GM23248 (cell line): ENCODE measurements at regions not wholly inside any gene's neighbourhood (a gene's known extent, or its start where the extent isn't known, plus 50 kb on each side); places are given as distances from the start of the nearest gene placed in this dataset.

Experiments
- DNase-seq: peaks from one replicate; pipeline ENCODE4 v3.0.0-alpha.2; 2015
- H2AFZ ChIP-seq: fragments of 200-600 bp; sonication (generic); 2 replicates; pipeline ENCODE4 v1.6.1; 2016; ENCODE audit warnings: antibody characterized with exemption
- H3F3A ChIP-seq: fragments of 200-600 bp; sonication (generic); 2 replicates; pipeline ENCODE4 v1.6.1; 2016; ENCODE audit warnings: mild to moderate bottlenecking, antibody characterized with exemption, mixed run types; ENCODE audit not compliant: insufficient read depth
- H3K27ac ChIP-seq: fragments of 200-600 bp; sonication (generic); 2 replicates; pipeline ENCODE4 v1.5.1; 2016; ENCODE audit warnings: mild to moderate bottlenecking
- H3K27me3 ChIP-seq: fragments of 200-600 bp; sonication (generic); replicated peaks from 2 replicates; pipeline ENCODE4 v1.6.1; 2016; ENCODE audit warnings: mild to moderate bottlenecking; ENCODE audit not compliant: insufficient read depth
- H3K36me3 ChIP-seq: fragments of 200-600 bp; sonication (generic); 2 replicates; pipeline ENCODE4 v1.6.1; 2016; ENCODE audit warnings: low read depth, mild to moderate bottlenecking
- H3K4me1 ChIP-seq: fragments of 200-600 bp; sonication (generic); 2 replicates; pipeline ENCODE4 v1.6.1; 2016; ENCODE audit warnings: mild to moderate bottlenecking; ENCODE audit not compliant: insufficient read depth
- H3K4me2 ChIP-seq: fragments of 200-600 bp; sonication (generic); one replicate; pipeline ENCODE4 v1.6.1; 2016; ENCODE audit warnings: mild to moderate bottlenecking; ENCODE audit not compliant: unreplicated experiment
- H3K4me3 ChIP-seq: fragments of 200-600 bp; sonication (generic); 2 replicates; pipeline ENCODE4 v1.5.1; 2016; ENCODE audit warnings: mild to moderate bottlenecking
- H3K79me2 ChIP-seq: fragments of 200-600 bp; sonication (generic); 2 replicates; pipeline ENCODE4 v1.6.1; 2016; ENCODE audit warnings: mild to moderate bottlenecking; ENCODE audit not compliant: insufficient read depth
- H3K9ac ChIP-seq: fragments of 200-600 bp; sonication (generic); 2 replicates; pipeline ENCODE4 v1.6.1; 2016; ENCODE audit warnings: mild to moderate bottlenecking
- H3K9me2 ChIP-seq: fragments of 200-600 bp; sonication (generic); 2 replicates; pipeline ENCODE4 v1.6.1; 2016; ENCODE audit warnings: mixed run types, mild to moderate bottlenecking, moderate library complexity; ENCODE audit not compliant: insufficient read depth
- H3K9me3 ChIP-seq: fragments of 200-600 bp; sonication (generic); one replicate; pipeline ENCODE4 v1.6.1; 2017; ENCODE audit warnings: low read depth
- H4K20me1 ChIP-seq: fragments of 200-600 bp; sonication (generic); 2 replicates; pipeline ENCODE4 v1.6.0; 2016; ENCODE audit not compliant: insufficient read depth
- EZH2 ChIP-seq: fragments of 200-600 bp; sonication (generic); IDR thresholded peaks from 2 replicates; pipeline ENCODE4 v1.6.1; 2018; ENCODE audit warnings: antibody characterized with exemption, mild to moderate bottlenecking; ENCODE audit not compliant: insufficient read depth, poor library complexity, severe bottlenecking
- EZH2phosphoT487 ChIP-seq: fragments of 200-600 bp; sonication (generic); IDR thresholded peaks from 2 replicates; pipeline ENCODE4 v1.6.1; 2018; ENCODE audit warnings: antibody characterized with exemption, moderate library complexity, mild to moderate bottlenecking, low read depth; ENCODE audit not compliant: insufficient read depth
- WGBS, 2 experiments: methylation state at CpG; one replicate each; pipeline ENCODE4 v1.1.6; 2015 to 2017; ENCODE audit warnings: low lambda C conversion rate in 2 of 2, low coverage in 1 of 2; ENCODE audit errors: missing lambda C conversion rate in 2 of 2; 5-methylcytosine and 5-hydroxymethylcytosine counted together
- in situ Hi-C: fragments of 300-500 bp; cut with MboI; formaldehyde crosslinking; loops from 2 replicates; pipeline ENCODE4 v1.15.0; 2020

DNA sequence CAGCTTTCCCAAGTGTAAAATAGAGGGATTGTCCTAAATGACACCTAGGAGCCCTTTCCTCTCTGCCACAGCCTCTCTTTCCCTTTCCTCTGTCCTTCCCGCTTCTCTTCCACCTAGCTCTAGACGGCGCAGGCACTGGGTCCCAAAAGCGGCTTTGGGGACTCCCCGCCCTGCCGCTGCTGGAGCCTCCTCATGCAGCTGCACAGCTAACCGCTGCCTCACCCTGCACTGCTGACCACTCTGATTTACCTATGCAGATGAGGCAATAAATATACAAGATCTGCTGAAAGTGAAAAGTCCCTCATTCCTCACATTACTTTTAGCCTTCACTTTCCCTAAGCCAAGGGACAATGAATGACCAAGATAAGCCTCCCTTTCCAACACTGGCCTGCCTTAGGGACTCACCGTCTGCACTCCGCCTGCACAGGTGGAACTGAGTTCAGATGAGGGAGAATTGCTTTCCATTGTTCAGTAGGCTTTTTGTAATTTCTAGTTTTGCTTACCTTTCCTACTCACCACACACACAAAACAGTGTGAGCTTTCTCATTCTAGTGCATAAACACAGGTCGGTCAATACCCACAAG is 197.5 kb upstream of the BCL6 start:
- no peaks in the 10 kb centered on the region for H3K9me3 ChIP-seq
- no peaks in the 10 kb centered on the region for H3K79me2 ChIP-seq
- no peaks in the 10 kb centered on the region for H4K20me1 ChIP-seq
- H3K4me1 ChIP-seq, result peaks cover 14% of the 10 kb centered on the region
- H3K27ac ChIP-seq, result no peak overlapping the region
- H3F3A ChIP-seq, result peaks cover 4% of the 10 kb centered on the region; the same call in 1 of the 2 replicates
- H3K4me3 ChIP-seq, result no peak overlapping the region
- no peaks in the 10 kb centered on the region for H3K27me3 ChIP-seq
- no peaks in the 10 kb centered on the region for H3K36me3 ChIP-seq
- no peak overlapping the region for H3K4me2 ChIP-seq
- DNase-seq, result no peak
- in situ Hi-C loops, result no loop called here
- H3K9me2 ChIP-seq, result peaks cover 3% of the 10 kb centered on the region; the same call in 1 of the 2 replicates
- TF ChIP-seq EZH2phosphoT487, result no peak
- TF ChIP-seq EZH2, result no peak
- no peak overlapping the region for H2AFZ ChIP-seq
- 97% methylated on average over 10 of the region's 10 CpGs for WGBS, 2 experiments
- H3K9ac ChIP-seq, result no peak overlapping the region

DNA sequence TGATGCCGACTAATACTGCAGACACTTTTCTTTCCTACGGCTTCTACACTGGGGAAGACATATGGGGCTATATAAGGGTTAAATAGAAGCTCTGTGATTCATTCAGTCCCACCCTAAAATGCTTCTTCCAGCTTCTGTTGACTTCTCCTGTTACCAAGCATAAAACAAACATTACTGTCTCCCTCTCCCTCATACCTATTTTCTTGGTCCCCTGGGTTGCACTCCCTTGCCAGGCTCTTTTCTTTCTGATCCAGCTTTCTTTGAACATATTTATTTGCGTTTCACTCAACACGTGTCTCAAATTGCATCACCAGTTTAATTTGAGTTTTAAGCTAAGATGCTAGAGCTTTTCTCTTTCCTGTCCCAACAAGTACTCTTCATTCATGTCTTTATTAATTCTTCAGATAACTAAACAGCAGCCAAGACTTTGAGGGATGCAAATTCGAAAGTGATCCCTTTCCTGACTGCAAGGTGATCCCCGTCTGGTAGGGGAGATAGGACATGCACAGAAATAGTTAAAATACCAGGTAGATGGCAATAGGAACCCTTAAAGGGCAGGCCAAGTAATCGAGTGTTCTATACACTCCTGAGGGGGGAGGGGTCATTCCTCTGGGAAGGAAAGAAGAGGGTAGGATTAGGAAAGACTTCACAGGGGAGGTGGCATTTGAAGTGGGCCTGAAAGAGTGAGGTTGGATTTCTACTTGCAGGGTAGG is 198.6 kb upstream of the BCL6 start:
- WGBS, 2 experiments, result 47 to 49% methylated on average over 7 of the region's 7 CpGs

DNA sequence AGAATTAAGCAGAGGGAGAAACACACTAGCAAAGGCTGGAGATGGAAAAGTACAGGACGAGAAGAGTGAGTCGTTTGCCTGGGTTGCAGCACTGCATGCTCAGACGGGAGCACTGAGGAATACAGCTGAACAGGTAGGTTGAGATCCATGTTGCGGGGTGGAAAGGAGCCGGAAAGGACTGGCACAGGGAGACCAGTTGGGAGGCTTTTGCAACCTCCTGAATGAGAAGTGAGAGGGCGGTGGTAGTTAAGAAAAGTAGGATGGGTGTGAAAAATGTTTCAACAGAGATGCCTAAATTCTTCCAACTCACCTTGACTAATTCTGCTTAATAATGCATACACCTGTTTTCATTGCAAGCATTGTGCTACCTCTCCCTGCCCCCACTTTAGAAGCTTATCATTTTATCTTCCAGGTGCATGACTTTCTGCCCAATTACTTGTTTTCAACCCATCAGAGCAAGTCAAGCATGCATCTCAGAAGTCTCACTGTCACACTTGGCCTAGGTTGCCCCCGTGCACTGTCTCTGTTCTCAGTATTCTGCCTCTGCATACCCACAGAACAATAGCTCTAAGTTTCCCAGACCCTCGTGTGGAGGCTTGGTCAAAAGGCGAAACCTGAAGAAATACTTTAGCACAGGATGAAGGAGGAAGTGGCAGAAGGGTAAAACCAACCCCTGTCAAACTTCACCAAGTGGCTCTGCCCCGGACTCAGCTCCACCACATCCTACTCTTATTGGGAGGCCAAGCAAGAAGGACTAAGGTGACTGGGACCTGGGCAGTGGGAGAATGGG is 199.3 kb upstream of the BCL6 start:
- no peaks in the 10 kb centered on the region for H3K79me2 ChIP-seq
- TF ChIP-seq EZH2, result no peak
- no peak for TF ChIP-seq EZH2phosphoT487
- no peaks in the 10 kb centered on the region for H3K9me2 ChIP-seq
- no peak for DNase-seq
- no peak overlapping the region for H3K9ac ChIP-seq
- in situ Hi-C loops, result no loop called here
- no peak overlapping the region for H3K27ac ChIP-seq
- no peaks in the 10 kb centered on the region for H4K20me1 ChIP-seq
- H3F3A ChIP-seq, result peaks cover 4% of the 10 kb centered on the region; the same call in 1 of the 2 replicates
- WGBS, 2 experiments, result 81 to 85% methylated on average over 10 of the region's 10 CpGs
- no peaks in the 10 kb centered on the region for H3K36me3 ChIP-seq
- H3K4me3 ChIP-seq, result no peak overlapping the region
- peaks cover 14% of the 10 kb centered on the region for H3K4me1 ChIP-seq
- H3K4me2 ChIP-seq, result no peak overlapping the region
- H3K9me3 ChIP-seq, result no peaks in the 10 kb centered on the region
- H3K27me3 ChIP-seq, result no peaks in the 10 kb centered on the region
- H2AFZ ChIP-seq, result no peak overlapping the region

More for the DNA sequence above, 198.6 kb upstream of the BCL6 start:
- Histone ChIP-seq H2AFZ (no peak overlapping the region), H3K79me2 (no peaks in the 10 kb centered on the region), H3K4me1 (peaks cover 14% of the 10 kb centered on the region), H3K4me2 (peak overlapping the region; percentile 1), H4K20me1 (no peaks in the 10 kb centered on the region), H3K27ac (no peak overlapping the region), H3K27me3 (no peaks in the 10 kb centered on the region), H3K4me3 (no peak overlapping the region), H3K9me2 (no peaks in the 10 kb centered on the region), H3K36me3 (no peaks in the 10 kb centered on the region), H3F3A (peaks cover 4% of the 10 kb centered on the region; the same call in 1 of the 2 replicates), H3K9me3 (no peaks in the 10 kb centered on the region), H3K9ac (no peak overlapping the region; the same call in 1 of the 2 replicates)
- no peak for TF ChIP-seq EZH2phosphoT487
- in situ Hi-C loops, result no loop called here
- peak; percentile 40 for DNase-seq

DNA sequence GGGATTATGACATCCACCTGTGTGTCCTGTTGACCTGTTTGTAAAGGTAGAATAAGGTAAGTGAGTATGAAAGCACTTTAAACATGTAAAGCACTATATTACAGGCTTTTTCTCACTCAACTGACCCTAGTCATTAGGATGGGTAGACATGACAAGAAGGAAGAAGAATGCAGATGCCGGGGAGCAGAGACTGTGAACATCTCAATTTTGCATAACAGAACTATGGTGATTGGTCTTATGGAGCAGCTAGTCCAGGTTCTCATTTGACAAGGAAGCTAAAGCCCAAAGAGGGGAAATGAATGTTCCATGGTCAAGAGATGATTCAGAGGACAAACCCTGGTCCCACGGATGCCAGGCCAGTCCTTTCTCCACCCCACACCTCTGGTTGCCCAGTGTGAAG is 200.1 kb upstream of the BCL6 start:
- DNase-seq, result no peak
- in situ Hi-C loops, result no loop called here
- peaks cover 4% of the 10 kb centered on the region; the same call in 1 of the 2 replicates for H3F3A ChIP-seq
- no peak overlapping the region for H3K27ac ChIP-seq
- H3K9me3 ChIP-seq, result no peaks in the 10 kb centered on the region
- H3K4me1 ChIP-seq, result peaks cover 14% of the 10 kb centered on the region
- H3K4me3 ChIP-seq, result no peak overlapping the region
- H3K4me2 ChIP-seq, result no peak overlapping the region
- H3K9ac ChIP-seq, result no peak overlapping the region
- H3K79me2 ChIP-seq, result no peaks in the 10 kb centered on the region
- WGBS, 2 experiments, result 75 to 80% methylated on average over 2 of the region's 2 CpGs
- H3K36me3 ChIP-seq, result no peaks in the 10 kb centered on the region
- no peaks in the 10 kb centered on the region for H3K9me2 ChIP-seq
- no peaks in the 10 kb centered on the region for H4K20me1 ChIP-seq
- no peak overlapping the region for H2AFZ ChIP-seq
- no peaks in the 10 kb centered on the region for H3K27me3 ChIP-seq
- TF ChIP-seq EZH2phosphoT487 (no peak), EZH2 (no peak)
